EL (cell line): ENCODE measurements at regions not wholly inside any gene's neighbourhood (a gene's known extent, or its start where the extent isn't known, plus 50 kb on each side); places are given as distances from the start of the nearest gene placed in this dataset.
A peak's percentile ranks its signal among the peaks of the same experiment; 100 is the strongest.

Experiments used
- DNase-seq: peaks from one replicate; pipeline ENCODE4 v3.0.0-alpha.2; 2016

DNA sequence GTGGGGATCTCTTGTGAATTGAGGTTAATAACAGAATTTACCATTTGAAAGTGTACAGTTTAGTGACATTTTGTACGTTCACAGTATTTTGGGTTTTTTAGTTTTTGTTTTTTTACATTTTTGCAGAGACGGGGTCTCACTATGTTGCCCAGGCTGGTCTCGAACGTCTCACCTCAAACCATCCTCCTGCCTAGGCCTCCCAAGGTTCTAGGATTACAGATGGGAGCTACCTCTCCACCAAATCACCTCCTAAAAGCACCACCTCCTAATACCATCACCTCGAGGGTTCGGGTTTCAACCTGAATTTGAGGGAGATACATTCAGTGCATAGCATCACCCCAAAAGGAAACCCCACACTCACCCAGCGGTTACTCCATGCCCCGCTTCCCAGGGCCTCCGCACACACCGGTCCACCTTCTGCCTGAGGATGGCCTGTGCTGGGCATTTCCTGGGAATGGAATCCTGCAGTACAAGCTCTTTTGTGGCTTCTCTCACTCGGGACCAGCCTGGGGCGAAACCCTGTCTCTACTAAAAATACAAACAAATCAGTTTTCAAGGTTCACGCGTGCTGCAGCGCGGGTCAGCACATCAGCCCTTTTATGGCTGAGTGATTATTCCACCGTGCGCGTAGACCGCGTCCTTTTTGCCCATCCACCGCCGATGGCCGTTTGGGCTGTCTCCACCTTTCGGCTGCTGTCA, 182.7 kb upstream of the CIBAR2 start:
- no peak for DNase-seq

DNA sequence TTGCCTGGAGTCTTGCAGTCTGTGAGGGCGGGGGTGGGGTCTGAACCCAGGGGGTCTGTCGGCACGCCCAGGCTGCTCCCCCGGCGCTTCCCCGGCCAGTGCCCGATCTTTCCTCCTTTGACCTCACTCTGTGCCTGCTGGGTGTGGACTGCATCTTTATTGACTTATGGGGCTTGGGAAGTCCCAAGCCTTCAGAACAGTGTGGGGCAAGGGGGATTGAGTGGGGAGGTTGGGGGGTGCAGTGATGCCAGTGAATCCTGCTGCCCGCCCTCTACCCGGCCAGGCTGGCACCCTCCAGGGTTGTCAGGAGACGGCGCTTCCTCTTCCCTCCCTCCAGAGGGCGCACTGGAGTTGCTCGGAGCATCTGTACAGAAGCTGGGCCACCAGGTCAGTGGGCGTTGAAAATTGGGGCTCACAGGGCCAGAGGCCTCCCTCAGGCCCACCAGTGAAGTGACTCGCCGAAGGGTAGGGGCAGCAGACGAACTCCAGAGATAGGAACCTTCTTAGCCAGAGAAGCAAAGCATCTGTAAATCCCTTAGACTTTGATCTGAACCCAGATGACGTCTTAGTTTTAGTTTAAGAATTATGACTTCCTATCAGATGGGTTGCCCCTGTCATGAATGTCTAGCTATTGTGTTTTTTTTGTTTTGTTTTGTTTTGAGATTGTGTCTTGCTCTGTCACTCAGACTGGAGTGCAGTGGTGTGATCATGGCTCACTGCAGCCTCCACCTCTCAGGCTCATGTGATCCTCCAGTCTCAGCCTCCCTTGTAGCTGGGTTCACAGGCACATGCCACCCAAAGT, 184.8 kb upstream of the CIBAR2 start:
- peak; percentile 45 for DNase-seq

DNA sequence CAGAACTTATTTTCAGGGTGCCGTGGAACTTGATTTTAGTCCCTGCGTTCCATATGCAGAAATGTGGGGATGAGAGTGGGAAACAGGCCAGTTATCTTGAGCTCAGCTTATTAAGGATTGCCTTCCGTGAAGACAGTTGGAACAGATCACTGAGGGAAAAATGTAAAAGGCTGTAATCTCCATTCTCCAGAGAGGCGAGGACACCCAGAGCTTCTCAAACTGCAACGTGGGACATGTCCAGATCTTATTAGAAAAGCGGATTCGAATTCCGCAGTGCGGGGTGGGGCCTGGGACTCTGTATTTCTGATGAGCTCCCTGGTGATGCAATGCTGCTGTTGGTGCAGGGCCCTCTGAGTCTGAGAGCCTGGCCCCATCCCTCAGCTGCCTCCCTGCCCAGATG, 185.6 kb upstream of the CIBAR2 start:
- no peak for DNase-seq

DNA sequence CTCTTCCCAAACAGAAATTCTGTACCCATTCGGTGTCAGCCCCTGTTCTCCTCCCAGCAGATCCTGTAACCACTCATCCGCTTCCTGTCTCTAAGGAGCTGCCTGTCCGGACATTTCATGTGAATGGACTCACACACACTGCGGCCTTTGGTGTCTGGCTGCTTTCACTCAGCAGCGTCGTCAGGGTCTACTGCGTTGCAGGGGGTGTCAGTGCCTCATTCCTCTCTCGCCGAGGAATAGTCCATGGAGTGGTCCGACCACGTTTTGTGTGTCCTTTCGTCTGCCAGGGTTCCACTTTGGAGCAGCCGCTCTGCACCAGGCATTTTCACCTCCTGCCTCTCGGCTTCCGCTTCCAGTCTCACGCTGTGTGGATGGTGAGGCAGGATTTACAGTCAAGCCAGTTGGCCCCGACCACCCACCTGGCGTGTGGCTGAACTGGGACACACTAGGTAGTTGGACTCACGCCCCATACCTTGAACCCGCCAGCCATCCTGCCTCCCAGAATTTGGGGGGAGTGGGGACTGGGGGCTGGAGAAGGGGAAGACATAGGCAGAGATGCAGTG, 188.2 kb upstream of the CIBAR2 start:
- no peak for DNase-seq

DNA sequence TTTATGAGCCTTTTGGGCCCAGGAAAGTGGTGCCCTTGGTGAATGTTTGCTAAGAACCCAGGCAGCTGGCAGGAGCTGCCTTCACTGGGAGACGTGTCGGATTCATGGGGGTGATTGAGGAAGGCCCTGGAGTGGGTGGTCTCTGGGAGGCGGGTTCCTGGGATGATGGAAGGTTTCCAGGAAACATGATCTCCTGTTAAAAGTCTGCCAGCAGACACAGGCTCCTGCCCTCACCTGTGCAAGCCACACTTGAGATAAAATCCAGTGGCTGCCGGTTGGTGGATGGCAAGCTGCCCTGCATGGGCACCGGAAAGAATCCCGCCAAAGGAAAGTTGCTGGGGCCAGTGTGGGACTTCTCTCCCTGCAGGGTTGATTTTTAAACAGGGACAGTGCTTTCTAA, 189.0 kb upstream of the CIBAR2 start:
- DNase-seq = no peak

DNA sequence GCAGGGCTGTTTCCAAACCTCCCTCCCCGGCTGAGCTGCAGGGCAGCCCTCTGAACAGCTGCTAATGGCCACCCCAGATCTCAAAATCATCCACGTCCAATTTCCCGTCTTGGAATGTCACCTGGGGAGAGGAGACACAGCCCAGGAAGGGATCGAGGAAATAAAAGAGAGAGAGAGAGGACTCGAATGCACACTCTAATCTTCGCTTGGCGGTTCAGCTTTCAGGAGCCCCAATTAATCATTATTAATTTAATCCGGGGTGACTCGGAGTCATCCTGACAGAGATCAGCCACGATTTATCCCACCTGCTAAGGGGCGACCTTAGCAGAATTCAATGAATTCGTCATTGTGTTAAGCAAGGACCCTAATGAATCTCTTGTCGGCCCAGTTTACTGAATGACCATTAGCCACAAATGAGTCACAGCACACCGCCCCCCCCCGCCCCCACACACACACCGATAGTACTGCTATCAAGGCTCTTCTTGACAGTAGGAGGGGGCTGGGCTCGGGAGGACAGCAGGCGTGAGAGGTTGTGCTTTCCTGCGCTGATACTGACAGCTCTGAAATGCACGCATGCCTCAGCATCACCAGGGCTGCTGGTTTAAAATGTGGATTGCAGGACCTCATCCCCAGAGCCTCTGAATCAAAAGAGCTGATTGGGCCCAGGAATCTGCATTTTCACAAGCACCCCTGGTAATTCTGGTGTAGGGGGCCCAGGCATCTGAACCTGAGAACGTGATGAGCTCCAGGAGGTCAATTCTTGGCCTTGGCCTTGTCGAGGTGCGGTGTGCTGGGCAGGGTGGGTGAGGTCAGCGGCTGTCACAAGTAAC, 190.0 kb upstream of the CIBAR2 start:
- DNase-seq = peak; percentile 22

DNA sequence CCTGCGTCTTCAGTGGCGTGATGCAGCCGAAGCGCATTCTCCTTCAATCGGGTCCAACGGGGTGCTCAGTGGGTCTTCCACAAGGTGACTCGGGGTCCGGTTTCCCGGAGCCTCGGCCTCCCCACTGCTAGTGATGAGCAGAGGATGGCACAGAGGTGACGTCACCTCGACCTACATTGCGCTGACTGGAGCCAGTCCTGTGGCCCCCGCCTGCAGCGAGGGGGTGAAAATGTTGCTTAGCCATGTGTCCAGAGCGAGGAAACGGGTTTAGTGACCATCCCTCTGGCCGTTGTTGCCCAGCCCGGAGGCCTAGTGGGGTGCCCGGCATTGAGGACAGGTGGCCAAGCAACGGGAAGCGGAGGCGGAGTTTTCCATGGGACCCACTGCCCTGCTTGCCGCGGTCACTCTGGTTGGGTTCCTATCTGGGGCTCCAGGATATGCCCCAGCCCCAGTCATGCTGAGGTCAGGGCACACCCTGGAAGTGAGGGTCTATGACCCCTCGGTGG, 190.6 kb upstream of the CIBAR2 start:
- no peak for DNase-seq

DNA sequence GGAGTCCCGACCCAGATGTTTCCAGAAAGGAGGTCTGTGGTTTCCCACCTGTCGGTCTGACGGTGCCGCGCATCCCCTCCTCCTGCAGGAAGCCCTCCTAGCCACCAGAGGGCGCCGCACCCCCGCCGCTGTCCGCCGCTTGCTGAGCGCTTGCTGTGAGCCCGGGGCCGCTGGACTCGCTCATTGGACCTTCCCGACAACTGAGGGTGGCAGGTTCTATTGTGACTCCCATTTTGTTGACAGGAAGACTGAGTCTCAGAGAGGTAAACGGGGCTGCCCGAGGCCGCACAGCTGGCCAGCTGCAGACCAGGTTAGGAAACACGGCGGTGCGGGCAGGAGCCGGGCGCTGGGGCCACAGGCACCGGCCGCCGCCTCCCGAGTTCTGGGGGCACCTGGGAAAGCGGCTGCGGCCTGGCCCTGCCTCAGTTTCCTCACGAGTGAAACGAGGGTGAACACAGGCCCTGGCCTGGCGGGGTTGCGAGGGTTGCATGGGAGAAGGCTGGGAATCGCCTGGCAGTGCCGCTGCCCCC, 191.1 kb upstream of the CIBAR2 start:
- DNase-seq = no peak

DNA sequence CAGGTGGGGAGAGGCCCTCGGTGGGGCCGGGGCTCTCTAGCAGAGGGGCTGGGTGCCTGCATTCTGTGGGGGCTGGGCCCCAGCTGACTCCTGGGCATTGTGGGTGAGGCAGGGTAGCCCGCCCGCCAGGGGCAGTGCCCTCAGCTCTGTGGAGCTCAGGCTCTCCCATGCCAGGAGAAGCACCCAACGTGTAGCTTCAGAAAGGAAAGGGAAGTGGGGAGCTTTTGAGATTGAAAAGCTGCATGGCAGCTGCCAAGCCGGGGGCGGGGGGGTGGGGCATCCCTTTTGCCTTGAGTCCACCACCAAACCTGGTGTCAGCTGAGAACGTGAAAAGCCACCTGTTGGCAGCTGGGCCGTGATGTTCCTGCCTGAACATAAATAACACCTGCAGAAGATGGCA, 192.1 kb upstream of the CIBAR2 start:
- DNase-seq = no peak

DNA sequence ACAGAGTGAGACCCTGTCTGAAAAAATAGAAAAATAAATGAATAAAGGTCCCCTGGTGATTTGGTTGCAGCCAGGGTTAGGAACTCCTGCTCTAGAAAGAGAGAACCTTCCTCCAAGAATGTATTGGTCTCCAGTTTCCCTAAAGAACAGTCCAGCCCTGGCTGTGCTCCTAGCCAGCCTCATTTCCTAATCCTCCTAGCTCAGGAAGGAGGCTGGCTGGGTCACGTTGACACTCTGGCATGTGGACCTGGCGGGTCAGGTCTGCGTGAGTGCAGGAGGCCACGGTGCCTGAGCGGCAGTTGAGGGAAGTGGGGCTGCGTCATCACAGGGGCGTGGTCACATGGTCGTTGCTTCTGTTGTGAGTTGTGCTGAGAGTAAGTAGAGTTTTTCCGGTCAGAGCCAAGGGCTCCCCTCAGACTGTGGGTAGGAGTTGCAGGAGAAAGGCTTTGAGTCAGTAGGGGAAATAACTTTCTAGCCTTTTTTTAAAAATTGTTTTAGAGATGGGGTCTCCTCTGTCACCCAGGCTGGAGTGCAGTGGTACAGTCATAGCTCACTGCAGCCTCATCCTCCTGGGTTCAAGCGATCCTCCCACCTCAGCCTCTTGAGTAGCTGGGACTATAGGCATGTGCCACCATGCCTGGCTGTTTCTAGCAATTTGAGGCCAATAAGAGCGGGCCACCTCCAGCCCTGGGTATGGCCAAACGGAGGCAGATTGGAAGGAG, 194.0 kb upstream of the CIBAR2 start:
- peak; percentile 89 for DNase-seq

DNA sequence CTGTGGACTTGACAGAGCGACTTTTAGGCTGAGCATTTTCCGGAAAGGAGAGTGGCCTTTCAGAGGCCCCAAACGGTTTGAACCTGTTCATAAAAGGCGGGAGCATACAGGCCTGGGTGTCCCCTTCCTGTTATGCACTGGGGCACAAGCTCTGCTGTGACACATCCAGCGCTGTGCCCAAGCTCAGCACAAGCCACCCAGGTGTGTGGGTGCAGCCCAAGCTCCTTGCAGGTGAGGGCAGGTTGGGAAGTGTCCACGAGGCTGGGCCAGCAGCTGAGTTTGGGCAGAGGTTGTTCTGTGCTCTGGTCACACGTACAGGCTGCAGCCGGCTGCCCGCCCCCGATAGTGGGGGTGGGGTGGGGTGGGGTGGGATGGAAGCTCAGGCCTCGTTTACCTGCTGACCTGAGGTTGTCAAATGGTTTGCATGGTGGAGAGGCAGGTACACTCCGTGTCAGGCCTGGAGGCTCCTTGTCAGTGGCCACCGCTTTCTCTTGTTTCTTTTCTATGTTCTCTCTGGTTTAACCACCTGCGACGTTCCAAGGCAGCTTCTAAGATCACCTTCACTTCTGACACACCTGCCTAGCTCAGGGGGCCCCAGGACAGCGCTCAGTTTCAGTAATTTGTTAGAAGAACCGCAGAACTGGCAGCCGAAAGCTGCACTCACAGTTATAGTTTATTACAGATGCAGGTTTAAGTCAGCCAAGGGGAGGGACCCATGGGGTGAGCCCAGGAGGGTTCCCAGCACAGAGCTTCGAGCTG, 194.7 kb upstream of the CIBAR2 start:
- DNase-seq = no peak

DNA sequence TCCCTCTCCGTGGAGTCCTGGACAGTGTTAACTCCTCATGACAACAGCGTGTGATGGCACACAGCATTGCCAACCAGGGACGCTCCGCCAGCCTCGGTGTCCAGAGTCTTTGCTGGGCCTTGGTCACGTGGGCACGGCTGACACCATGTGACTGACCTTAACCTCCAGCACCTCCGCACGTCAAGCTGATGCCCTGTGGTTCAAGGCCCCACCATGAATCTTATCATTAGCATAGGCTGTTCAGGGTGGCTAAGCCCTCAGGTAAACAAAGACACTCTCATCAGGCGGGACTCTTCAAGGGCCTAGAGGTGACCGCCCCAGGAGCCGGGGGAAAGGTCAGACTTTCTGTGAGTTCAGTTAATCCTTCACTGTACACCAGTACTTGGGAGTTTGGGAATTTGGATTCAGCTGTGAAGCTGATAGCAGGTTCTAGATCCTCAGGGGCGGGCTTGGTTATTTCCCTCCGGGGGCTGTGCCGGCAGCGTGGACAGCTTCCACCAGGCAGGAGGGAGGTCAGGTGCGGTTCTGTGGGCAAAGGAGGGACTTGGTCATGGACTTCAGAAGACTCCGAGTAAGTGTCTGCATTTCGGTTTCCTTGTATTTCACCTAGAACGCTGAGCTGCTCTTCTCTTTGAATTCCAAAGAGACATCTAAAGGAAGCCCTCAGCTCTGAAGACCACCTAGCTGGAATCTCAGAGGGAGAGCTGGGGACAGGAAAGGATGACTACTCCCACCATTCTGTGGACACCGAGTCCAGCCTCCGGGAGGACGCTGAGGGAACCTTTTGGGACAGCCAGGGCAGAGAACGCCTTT, 195.5 kb upstream of the CIBAR2 start:
- no peak for DNase-seq

DNA sequence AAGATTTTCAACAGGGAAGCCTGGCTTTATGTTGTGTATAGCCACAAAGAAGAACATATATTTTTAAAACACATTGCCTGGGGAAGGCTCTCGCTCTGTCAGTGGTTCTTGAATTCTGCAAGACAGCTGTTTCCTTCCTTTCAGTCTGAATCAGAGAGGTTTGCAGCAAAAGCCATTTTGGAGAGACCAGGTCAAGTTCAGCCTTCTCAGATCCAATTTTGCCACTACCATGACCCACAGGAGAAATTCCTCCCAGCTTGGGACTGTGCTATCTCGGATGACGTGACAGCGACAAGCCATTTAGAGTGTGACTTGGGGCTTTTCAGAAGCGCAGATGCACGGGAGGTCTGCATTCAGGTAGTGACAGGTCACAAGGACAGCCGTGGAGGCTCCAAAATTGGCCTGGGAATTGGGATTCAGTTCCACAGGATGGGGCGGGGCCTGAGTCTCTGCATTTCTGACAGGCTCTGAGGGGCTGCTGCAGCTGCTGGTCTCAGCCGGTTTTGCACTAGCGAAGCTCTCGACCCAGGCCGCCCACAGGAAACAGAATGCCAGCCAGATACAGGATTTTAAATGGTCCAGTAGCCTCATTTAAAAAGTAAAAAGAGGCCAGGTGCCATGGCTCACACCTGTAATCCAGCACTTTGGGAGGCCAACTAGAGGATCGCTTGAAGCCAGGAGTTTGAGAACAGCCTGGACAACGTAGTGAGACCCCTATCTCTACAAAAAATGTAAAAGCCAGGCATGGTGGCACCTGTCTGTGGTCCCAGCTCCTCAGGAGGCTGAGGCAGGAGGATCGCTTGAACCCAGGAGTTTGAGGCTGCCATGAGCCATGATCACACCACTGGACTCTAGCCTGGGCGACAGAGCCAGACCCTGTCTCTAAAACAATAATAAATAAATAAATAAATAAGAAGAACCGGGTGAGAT, 196.6 kb upstream of the CIBAR2 start:
- no peak for DNase-seq

DNA sequence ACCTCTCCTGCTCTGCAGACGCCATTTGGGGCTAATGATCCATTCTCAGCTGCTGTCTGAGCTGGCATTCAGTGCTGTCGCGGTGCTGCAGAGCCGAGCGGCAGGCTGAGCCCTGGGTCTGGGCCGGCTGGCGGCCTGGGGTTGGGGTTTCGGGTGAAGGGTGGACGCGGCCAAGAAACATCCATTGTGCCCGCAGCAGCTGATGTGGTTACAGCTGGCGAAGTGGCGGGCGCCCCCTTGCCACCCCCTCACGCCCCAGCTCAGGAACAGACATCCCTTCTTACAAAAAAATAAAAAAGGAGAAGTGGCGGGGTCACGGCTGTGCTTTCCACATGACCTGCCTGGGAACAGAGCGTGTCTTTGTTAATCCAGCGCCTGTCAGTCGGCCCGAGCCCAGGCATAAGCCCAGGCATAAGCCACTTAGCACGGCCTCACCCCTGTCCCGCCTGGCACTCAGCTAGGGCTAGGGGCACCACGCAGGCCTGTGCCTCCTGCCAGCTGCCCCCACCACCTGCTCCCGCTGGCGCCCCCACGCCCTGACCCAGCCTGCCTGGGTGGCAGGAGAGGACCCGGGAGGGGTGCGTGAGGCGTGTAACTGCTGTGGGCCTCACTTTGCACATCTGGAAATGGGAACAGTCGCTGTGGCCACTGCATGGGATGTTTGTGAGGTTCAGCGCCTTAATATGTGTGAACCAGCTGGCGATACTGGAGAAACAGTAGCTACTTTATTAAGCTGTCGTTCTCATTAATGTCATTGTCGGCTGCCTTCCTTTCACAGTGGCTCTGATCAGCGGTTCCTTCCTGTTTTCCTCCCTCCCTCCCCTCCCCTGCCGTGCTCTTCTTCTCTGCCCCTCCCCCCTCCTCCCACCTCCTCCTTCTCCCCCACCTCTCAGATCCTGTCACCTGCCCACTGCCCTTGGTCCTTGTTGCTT, 197.7 kb upstream of the CIBAR2 start:
- DNase-seq = no peak

DNA sequence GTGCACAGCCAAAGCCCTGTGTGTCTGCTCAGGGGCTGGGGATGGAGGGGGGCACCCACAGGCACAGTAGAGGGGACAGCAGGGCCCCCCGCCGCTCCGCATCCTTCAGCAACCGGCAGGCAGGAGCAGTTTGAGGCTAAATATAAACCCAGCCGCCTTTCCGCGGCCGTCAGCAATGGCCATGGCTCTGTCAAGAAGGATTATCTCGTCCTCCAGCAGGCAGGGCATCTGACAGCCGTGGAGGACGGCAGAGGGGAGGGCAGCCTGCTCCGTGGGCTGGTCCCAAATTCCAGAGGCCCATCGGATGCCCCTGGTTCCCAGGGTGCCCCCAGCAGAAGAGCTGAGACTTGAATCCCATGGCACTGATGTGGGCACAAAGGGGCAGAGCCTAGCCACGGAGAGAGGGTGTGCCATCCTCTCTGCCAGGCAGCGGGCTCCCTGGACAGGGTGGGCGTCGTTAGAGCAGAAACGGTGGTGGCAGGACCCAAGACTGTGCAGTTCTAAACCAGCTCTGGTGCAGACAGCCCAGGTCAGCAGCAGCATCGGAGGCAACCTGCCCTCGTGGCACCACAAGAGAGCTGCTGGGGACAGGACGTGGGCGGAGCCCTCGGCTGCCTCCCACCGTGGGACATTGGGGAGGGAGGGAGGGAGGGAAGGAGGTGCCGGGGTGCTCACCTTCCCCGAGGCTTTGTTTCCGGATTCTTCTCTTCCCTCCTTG, 198.8 kb upstream of the CIBAR2 start:
- no peak for DNase-seq

DNA sequence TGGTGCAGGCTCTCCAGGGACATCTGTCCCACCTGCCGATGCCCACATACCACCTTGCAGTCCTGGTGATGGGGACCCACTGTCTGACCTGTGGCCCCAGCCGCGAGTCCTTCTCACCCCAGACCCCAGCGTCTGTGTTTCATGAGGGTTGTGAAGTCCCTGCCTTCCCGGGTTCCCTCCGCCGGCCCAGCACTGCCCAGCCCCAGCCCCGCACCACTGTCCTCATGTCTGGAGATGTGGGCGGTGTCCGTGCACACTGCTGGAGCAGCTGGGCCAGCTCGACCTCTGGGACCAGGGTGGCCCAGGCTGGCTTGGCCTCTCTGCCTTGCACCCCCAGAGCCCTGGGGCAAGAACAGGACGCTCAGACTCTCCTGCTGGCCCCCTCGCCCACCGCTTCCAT, 199.5 kb upstream of the CIBAR2 start:
- no peak for DNase-seq

DNA sequence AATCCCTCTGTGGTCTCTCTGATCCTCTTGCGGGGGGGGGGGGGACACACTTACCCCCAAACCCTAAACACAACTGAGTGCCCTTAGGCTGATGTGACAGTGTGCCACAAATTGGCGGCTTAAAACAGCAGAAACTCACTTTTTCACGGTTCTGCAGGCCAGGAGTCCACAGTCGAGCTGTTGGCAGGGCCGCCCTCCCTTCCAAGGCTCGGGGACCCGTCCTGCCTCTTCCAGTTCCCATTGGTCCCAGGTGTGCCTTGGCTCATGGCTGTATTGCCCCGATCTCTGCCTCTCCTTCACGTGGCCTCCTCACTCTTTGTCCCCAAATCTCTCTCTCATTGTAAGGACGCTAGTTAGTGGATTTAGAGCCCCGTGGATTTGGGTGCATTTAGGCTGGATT, 199.9 kb upstream of the CIBAR2 start:
- DNase-seq = no peak
